HAP-1 (cell line): ENCODE measurements at regions not wholly inside any gene's neighbourhood (a gene's known extent, or its start where the extent isn't known, plus 50 kb on each side); places are given as distances from the start of the nearest gene placed in this dataset.
"Not testable (repeated sequence)": the region's sequence is repeated elsewhere in the genome, so short reads cannot be mapped to it uniquely, and the experiment has no call there.

Source experiments
- DNase-seq, 2 experiments: peaks; one replicate each; pipeline ENCODE4 v3.0.0-alpha.2; 2016 to 2020; ENCODE audit warnings: low spot score in 2 of 2
- H3K27me3 ChIP-seq: fragments of 250-450 bp; sonication (Bioruptor Pico); 2 replicates; pipeline ENCODE4 v1.5.1; 2020; ENCODE audit warnings: low read depth, mild to moderate bottlenecking, moderate library complexity
- H3K36me3 ChIP-seq: fragments of 250-450 bp; sonication (Bioruptor Pico); replicated peaks from 2 replicates; pipeline ENCODE4 v1.5.1; 2020; ENCODE audit warnings: mild to moderate bottlenecking
- H3K4me1 ChIP-seq: fragments of 250-450 bp; sonication (Bioruptor Pico); 2 replicates; pipeline ENCODE4 v1.5.1; 2020; ENCODE audit warnings: mild to moderate bottlenecking
- H3K4me3 ChIP-seq: fragments of 250-450 bp; sonication (Bioruptor Pico); 2 replicates; pipeline ENCODE4 v1.5.1; 2020; ENCODE audit warnings: mild to moderate bottlenecking, moderate library complexity
- H3K9me3 ChIP-seq: fragments of 250-450 bp; sonication (Bioruptor Pico); 2 replicates; pipeline ENCODE4 v1.5.1; 2020; ENCODE audit warnings: mild to moderate bottlenecking, moderate library complexity
- in situ Hi-C: fragments of 300-500 bp; cut with MboI; formaldehyde crosslinking; loops from 3 replicates; pipeline ENCODE4 v1.14.3; 2020; ENCODE audit warnings: low sequenced_read_pairs, inconsistent platforms, mixed read lengths

DNA sequence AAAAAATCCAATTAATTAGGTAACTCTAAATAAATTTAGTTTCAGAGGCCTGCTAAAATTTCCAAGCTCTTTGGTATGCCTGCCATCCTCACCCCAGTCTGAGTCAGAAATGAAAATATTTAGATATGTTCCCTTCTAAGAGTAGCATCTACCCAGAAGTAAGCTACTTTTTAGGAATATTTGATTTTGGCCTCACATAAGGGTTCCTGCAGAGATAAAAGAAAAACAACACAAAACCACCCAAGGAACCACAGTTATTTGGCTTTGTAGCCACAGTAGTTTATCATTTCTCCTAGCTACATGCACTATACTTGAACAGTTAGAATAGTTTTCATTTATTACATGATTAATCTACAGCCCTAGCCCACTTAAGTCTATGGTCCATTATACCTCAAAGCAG, 192.6 kb upstream of the FAM241A start:
- H3K9me3 ChIP-seq = no peaks in the 10 kb centered on the region
- in situ Hi-C loops = no loop called here
- no peaks in the 10 kb centered on the region for H3K27me3 ChIP-seq
- no peaks in the 10 kb centered on the region for H3K36me3 ChIP-seq
- DNase-seq = no peak
- no peaks in the 10 kb centered on the region for H3K4me1 ChIP-seq
- no peak overlapping the region for H3K4me3 ChIP-seq

DNA sequence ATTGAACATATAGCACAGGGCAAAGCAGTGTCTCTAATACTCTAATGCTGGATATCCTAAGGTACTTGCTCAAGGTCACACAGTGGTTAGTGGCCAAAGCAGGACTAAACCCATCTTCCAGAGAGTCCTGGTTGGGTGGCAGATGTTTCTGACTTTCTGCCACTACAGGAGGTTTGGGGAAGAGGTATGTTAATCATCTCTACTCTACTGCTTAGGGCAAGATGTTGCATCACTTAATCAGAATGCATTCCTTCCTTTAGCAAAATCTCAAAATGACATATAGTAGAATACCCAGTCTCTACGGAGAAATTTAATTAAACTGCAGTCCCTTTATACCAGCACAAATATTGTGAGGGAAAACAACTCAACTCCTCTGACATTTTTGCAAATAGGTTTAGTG, 190.7 kb upstream of the FAM241A start:
- Histone ChIP-seq H3K27me3 (no peaks in the 10 kb centered on the region), H3K4me3 (no peak overlapping the region), H3K36me3 (no peaks in the 10 kb centered on the region), H3K9me3 (no peaks in the 10 kb centered on the region), H3K4me1 (no peaks in the 10 kb centered on the region)
- DNase-seq = no peak
- in situ Hi-C loops = no loop called here

DNA sequence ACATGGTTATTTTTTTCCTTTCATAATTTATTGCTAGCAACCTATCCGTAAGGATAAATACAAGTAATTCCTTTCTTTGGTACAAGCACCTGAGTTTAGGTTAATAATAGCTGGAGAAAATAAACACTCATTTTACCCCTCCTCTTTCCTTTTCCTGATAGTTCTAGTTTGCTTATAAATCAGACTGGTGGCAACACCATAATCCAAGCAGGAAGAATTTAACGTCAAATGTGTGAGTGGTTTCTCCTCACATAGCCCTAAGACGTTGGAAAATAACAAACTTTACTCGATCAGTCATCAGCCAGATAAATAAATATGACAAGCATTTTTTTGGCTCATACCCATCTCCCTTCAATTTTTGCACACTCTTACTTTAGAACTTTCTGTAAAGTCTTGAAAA, 190.3 kb upstream of the FAM241A start:
- Histone ChIP-seq H3K27me3 (no peaks in the 10 kb centered on the region), H3K9me3 (no peaks in the 10 kb centered on the region), H3K4me3 (no peak overlapping the region), H3K4me1 (no peaks in the 10 kb centered on the region), H3K36me3 (no peaks in the 10 kb centered on the region)
- in situ Hi-C loops = no loop called here
- no peak for DNase-seq

DNA sequence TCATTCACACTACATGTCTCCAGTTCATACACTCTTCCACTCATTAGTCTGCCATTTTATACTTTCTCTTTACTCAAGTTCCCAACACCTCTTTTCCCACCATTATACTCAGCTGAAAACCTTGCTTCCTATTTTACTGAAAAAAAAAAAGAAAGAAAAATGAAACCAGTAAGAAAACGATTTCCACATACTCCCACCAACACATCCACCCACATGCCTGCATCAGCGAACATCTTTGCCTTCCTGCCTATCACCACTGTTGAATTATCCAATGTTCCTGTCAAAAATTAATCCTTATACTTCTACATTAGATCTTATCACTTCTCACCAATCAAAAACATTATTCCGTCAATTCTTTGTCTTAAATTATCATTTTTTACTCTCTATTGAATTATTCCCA, 188.1 kb upstream of the FAM241A start:
- Histone ChIP-seq H3K9me3 (no peaks in the 10 kb centered on the region), H3K4me1 (no peaks in the 10 kb centered on the region), H3K4me3 (no peak overlapping the region), H3K36me3 (no peaks in the 10 kb centered on the region), H3K27me3 (no peaks in the 10 kb centered on the region)
- in situ Hi-C loops = no loop called here
- no peak for DNase-seq

DNA sequence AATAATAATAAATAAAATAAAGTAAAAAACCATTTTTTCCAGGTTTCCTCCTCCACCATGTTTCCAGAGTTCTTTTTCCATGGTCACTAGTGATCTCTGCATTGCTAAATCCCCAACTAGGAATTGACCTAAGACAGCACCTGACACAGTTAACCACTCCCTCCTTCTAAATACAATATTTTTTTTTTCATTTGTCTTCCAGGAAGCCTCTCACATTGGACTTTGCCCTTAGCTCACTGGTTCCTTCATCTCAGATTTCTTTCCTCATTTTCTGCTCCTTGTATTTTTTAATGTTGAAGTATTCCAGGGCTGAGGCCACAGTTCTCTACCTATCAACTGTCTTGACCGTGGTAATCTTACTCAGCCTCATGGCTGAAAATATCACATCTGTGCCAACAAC, 187.3 kb upstream of the FAM241A start:
- H3K4me1 ChIP-seq = no peaks in the 10 kb centered on the region
- H3K4me3 ChIP-seq = no peak overlapping the region
- DNase-seq = no peak
- no peaks in the 10 kb centered on the region for H3K36me3 ChIP-seq
- H3K9me3 ChIP-seq = no peaks in the 10 kb centered on the region
- in situ Hi-C loops = no loop called here
- no peaks in the 10 kb centered on the region for H3K27me3 ChIP-seq

DNA sequence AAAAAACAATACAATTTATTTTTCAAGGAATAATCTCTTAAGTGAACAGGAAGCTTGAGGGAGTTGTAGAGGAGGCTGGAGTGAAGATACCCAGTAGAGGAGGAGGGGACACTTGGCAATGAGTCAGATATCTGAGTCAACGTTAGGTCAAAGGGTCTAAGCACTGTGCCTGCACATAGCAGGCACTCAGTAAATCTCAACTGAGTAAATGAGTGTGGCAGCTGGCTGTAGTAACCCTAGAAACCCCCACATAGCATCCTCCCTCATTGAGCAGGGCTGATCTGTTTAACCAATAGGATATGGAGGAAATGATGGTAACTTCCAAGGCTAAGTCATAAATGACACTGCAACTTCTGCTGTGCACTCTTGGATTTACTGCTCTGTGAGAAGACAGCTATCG, 186.0 kb upstream of the FAM241A start:
- no peaks in the 10 kb centered on the region for H3K27me3 ChIP-seq
- H3K9me3 ChIP-seq = no peaks in the 10 kb centered on the region
- H3K4me3 ChIP-seq = no peak overlapping the region
- no peaks in the 10 kb centered on the region for H3K4me1 ChIP-seq
- in situ Hi-C loops = no loop called here
- H3K36me3 ChIP-seq = no peaks in the 10 kb centered on the region
- DNase-seq = no peak

DNA sequence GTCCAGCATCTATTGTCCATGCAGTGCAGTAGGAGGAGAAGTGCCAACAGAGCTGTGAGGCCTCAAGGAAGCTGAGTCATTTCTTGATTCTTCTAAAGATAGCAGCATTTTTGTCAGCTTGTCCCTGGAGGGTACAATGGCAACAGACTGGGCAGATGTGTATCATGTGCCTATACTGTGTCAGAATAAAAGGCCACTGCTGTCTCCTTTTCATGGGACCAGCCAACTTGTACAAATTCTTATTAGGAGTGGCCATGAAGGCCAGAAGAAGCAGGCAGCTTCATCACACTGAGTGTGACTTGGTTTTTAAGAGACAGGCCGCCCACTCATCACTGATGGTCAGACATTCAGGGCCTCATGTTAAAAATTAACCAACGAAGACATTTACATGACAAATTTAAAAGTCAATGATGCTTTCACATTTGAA, 185.0 kb upstream of the FAM241A start:
- H3K27me3 ChIP-seq = no peaks in the 10 kb centered on the region
- no peaks in the 10 kb centered on the region for H3K9me3 ChIP-seq
- H3K4me1 ChIP-seq = no peaks in the 10 kb centered on the region
- in situ Hi-C loops = no loop called here
- H3K4me3 ChIP-seq = no peak overlapping the region
- DNase-seq = no peak
- H3K36me3 ChIP-seq = no peaks in the 10 kb centered on the region

DNA sequence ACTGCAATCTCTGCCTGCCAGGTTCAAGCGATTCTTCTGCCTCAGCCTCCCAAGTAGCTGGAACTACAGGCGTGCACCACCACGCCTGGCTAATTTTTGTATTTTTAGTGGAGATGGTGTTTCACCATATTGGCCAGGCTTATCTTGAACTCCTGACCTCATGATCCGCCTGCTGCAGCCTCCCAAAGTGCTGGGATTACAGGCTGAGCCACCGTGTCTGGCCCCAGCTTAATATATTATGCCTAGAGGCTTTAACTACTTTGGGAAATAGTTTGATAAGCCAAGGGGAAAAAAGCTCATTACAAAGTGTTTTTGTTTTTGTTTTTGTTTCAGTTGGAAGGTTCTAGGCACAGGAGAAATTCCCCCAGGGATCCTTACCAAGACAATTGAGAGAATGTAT, 184.2 kb upstream of the FAM241A start:
- H3K4me1 ChIP-seq, H3K9me3 ChIP-seq, in situ Hi-C loops, H3K36me3 ChIP-seq, DNase-seq, H3K4me3 ChIP-seq, H3K27me3 ChIP-seq: not testable (repeated sequence)

DNA sequence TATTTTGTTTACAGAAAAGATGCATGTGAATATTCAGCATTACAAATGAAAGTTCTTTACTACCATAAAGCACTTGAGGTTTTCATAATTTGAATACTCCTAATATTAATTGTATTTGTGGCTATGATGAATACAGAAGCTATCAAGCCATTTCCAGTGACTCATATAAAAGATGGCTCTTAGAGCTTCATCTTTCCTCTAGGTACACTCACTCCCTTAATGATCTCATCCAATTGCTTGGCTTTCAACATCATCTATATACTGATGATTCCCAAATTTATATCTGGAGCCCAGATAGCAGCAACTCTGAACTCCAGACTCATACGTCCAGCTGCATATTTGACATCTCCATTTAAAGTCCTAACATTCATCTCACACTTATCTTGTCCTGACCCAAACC, 183.4 kb upstream of the FAM241A start:
- in situ Hi-C loops = no loop called here
- Histone ChIP-seq H3K27me3 (no peaks in the 10 kb centered on the region), H3K4me1 (no peaks in the 10 kb centered on the region), H3K4me3 (no peak overlapping the region), H3K36me3 (no peaks in the 10 kb centered on the region), H3K9me3 (no peaks in the 10 kb centered on the region)
- DNase-seq = no peak

DNA sequence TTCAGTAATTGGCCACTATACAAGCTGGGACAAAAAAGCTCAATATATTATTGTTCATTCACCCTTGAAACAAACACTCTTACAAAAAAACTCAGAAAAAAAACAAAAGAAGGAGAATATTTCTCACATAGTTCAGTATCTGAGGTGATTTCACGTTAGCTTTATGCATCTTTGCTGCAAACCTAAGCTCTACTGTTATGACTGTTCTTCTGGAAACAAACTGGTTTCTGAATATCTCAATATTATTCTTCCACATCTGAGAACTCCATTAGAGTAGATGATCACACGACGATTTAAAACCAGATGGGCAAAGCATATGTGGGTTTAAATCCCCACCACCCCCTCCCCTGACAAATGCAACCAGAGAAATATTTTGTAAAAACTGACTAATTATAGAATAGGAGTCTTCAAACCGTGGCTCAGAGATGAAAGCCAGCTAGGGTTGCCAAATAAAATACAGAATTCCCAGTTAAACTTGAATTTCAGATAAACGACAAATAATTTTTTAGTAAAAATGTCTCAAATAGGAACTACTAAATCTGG, 182.0 kb upstream of the FAM241A start:
- Histone ChIP-seq H3K27me3 (no peaks in the 10 kb centered on the region), H3K36me3 (no peaks in the 10 kb centered on the region), H3K4me1 (no peaks in the 10 kb centered on the region), H3K9me3 (no peaks in the 10 kb centered on the region), H3K4me3 (no peak overlapping the region)
- in situ Hi-C loops = no loop called here
- no peak for DNase-seq

DNA sequence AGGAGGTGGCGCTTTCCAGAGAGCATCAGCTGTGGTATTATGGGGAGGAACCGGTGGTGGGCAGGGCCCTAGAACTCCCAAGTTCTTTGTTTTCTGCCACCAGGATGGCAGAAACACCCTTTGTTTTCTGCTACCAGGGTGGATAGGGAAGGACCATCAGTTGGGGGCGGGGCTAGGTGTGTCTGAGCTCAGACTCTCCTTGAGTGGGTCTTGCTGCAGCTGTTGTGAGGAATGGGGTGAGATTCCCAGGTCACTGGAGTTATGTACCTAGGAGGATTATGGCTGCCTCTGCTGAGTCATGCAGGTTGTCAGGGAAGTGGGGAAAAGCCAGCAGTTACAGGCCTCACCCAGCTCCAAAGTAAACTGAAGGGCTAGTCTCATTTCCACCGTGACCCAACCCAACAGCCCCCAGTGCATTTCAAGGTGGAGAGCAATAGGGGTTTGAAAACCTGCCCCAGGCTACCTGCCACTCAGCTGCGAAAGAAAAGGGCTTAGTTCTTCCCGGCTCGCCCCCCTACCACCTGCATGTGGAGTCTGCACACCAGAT, 167.8 kb upstream of the FAM241A start:
- DNase-seq = no peak
- peaks cover 3% of the 10 kb centered on the region; the same call in 1 of the 2 replicates for H3K27me3 ChIP-seq
- in situ Hi-C loops = no loop called here
- no peak overlapping the region for H3K4me3 ChIP-seq
- H3K4me1 ChIP-seq = no peaks in the 10 kb centered on the region
- H3K36me3 ChIP-seq = no peaks in the 10 kb centered on the region
- no peaks in the 10 kb centered on the region for H3K9me3 ChIP-seq

DNA sequence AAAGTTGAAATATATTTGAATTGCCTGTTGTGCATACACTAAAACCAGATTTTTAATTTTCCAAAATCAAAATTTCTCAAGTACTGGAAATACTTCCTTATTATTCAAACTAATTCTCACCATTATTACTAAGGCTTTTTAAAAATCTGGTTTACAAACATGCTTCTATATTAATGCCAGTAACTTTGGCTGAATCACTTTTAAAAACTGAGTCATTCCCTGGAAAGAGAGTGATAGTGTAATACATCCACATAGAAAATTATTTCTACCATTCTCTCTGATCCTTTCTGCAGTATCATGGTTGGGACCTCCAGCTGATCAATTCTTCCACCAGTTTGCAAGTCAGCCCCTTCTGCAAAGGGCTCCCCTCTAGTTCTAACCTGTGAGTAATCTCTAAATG, 165.3 kb upstream of the FAM241A start:
- no peak overlapping the region for H3K4me3 ChIP-seq
- H3K36me3 ChIP-seq = no peaks in the 10 kb centered on the region
- H3K4me1 ChIP-seq = no peaks in the 10 kb centered on the region
- no peaks in the 10 kb centered on the region for H3K9me3 ChIP-seq
- peaks cover 3% of the 10 kb centered on the region; the same call in 1 of the 2 replicates for H3K27me3 ChIP-seq
- no peak for DNase-seq
- in situ Hi-C loops = no loop called here

DNA sequence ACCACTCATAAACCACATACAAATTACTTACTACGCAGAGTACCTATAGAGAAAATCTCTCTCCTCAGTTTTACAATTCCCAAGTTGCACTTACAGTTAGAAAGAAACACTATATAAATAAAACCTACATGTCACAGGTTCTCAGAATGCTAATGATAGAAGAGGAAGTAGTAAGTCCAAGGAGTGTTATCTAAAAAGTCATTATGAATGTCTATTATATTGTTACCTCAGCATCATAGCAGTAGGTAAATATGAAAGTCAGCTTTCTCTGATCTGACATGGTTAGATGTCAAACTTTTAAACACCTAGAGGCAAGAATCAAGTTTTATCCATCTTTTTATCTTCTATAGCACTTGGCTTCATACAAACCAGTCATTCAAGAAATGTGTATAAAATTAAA, 163.2 kb upstream of the FAM241A start:
- no peak overlapping the region for H3K4me3 ChIP-seq
- H3K36me3 ChIP-seq = no peaks in the 10 kb centered on the region
- in situ Hi-C loops = no loop called here
- H3K4me1 ChIP-seq = 0 out of 2 replicates have a peak, but pooled peaks cover 3% of the 10 kb centered on the region
- no peak for DNase-seq
- peaks cover 3% of the 10 kb centered on the region for H3K27me3 ChIP-seq
- no peaks in the 10 kb centered on the region for H3K9me3 ChIP-seq

DNA sequence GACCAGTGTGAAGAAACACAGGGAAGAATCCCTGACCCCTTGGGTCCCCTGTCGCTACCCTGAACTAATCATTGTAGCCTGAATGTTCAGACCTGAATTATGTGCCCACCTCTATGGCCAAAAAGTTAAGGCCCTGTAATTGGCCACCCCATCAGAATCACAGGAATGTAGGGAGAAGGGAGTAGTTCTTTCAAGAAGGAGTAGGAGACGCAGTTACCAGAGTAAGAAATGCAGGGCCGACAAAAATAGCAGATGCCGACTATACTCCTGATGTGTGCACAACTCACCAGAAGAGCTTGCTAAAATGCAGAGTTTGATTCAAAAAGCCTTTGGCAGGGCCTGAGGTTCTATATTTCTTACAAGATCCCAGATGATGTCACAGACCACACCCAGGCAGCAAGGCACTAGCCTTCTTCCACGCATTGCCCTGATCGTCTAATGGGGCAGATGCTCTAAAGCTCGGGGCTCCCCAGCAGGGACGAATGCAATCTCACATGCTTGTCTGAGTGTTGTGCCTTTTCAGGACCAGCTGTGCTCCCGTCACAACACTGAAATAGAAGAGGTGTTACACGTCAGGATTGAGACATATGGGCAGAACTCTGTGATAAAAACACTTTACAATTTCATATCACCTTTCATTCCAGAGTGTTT, 161.0 kb upstream of the FAM241A start:
- no peak for DNase-seq
- peaks cover 9% of the 10 kb centered on the region for H3K27me3 ChIP-seq
- 0 out of 2 replicates have a peak, but pooled peaks cover 3% of the 10 kb centered on the region for H3K4me1 ChIP-seq
- no peaks in the 10 kb centered on the region for H3K36me3 ChIP-seq
- H3K9me3 ChIP-seq = no peaks in the 10 kb centered on the region
- H3K4me3 ChIP-seq = no peak overlapping the region
- in situ Hi-C loops = no loop called here
